Liver (tissue), 3 donors: ENCODE measurements at regions not wholly inside any gene's neighbourhood (a gene's known extent, or its start where the extent isn't known, plus 50 kb on each side); places are given as distances from the start of the nearest gene placed in this dataset.

Experiments used
- ATF3 ChIP-seq: IDR thresholded peaks from 2 replicates; pipeline ENCODE4 v1.6.1; 2016; ENCODE audit warnings: antibody characterized with exemption
- CTCF ChIP-seq: fragments of 150-350 bp; IDR thresholded peaks from 2 replicates; pipeline ENCODE4 v1.5.1; 2017; ENCODE audit warnings: improper control_type of control experiment, low read depth, low read length; ENCODE audit not compliant: missing input control
- EGR1 ChIP-seq, 2 donors: IDR thresholded peaks; 2 replicates each; pipeline ENCODE4 v1.6.1; 2016 to 2018; ENCODE audit warnings: antibody characterized with exemption in 2 of 2, low read depth in 2 of 2
- JUND ChIP-seq, 2 donors: IDR thresholded peaks; 2 replicates each; pipeline ENCODE4 v1.6.1; 2016; ENCODE audit warnings: antibody characterized with exemption in 2 of 2
- NR2F2 ChIP-seq: IDR thresholded peaks from 2 replicates; pipeline ENCODE4 v1.6.1; 2016; ENCODE audit warnings: antibody characterized with exemption
- RAD21 ChIP-seq, 2 donors: IDR thresholded peaks; 2 replicates each; pipeline ENCODE4 v1.6.1; 2016; ENCODE audit warnings: antibody characterized with exemption in 2 of 2, mild to moderate bottlenecking in 2 of 2
- RXRA ChIP-seq, 2 donors: IDR thresholded peaks; 2 replicates each; pipeline ENCODE4 v1.6.1; 2017 to 2018; ENCODE audit warnings: antibody characterized with exemption in 2 of 2, mild to moderate bottlenecking in 1 of 2
- TF ChIP-seq, protein P1 (sequence below): IDR thresholded peaks from 2 replicates; pipeline ENCODE4 v1.6.1; 2016; ENCODE audit warnings: antibody characterized with exemption, mild to moderate bottlenecking
- TF ChIP-seq, protein P2 (sequence below): IDR thresholded peaks from 2 replicates; pipeline ENCODE4 v1.6.1; 2016; ENCODE audit warnings: antibody characterized with exemption
- donor health status: healthy.
- donor health status: healthy.

GRCh38 chr16:62404842-62405611, 368.8 kb upstream of the CDH8 start:
- TF ChIP-seq CTCF: no peak
- TF ChIP-seq, protein P1, sequence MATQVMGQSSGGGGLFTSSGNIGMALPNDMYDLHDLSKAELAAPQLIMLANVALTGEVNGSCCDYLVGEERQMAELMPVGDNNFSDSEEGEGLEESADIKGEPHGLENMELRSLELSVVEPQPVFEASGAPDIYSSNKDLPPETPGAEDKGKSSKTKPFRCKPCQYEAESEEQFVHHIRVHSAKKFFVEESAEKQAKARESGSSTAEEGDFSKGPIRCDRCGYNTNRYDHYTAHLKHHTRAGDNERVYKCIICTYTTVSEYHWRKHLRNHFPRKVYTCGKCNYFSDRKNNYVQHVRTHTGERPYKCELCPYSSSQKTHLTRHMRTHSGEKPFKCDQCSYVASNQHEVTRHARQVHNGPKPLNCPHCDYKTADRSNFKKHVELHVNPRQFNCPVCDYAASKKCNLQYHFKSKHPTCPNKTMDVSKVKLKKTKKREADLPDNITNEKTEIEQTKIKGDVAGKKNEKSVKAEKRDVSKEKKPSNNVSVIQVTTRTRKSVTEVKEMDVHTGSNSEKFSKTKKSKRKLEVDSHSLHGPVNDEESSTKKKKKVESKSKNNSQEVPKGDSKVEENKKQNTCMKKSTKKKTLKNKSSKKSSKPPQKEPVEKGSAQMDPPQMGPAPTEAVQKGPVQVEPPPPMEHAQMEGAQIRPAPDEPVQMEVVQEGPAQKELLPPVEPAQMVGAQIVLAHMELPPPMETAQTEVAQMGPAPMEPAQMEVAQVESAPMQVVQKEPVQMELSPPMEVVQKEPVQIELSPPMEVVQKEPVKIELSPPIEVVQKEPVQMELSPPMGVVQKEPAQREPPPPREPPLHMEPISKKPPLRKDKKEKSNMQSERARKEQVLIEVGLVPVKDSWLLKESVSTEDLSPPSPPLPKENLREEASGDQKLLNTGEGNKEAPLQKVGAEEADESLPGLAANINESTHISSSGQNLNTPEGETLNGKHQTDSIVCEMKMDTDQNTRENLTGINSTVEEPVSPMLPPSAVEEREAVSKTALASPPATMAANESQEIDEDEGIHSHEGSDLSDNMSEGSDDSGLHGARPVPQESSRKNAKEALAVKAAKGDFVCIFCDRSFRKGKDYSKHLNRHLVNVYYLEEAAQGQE: no peak
- TF ChIP-seq RAD21 (IDR thresholded peaks at IDR 0.05): no peak
- TF ChIP-seq NR2F2: no peak
- TF ChIP-seq, protein P2, sequence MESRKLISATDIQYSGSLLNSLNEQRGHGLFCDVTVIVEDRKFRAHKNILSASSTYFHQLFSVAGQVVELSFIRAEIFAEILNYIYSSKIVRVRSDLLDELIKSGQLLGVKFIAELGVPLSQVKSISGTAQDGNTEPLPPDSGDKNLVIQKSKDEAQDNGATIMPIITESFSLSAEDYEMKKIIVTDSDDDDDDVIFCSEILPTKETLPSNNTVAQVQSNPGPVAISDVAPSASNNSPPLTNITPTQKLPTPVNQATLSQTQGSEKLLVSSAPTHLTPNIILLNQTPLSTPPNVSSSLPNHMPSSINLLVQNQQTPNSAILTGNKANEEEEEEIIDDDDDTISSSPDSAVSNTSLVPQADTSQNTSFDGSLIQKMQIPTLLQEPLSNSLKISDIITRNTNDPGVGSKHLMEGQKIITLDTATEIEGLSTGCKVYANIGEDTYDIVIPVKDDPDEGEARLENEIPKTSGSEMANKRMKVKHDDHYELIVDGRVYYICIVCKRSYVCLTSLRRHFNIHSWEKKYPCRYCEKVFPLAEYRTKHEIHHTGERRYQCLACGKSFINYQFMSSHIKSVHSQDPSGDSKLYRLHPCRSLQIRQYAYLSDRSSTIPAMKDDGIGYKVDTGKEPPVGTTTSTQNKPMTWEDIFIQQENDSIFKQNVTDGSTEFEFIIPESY: no peak
- TF ChIP-seq JUND (IDR thresholded peaks at IDR 0.05): no peak
- TF ChIP-seq RXRA (IDR thresholded peaks at IDR 0.05): no peak
- TF ChIP-seq EGR1 (IDR thresholded peaks at IDR 0.05; ENCODE audit: low read depth in 2 of 2): no peak
- TF ChIP-seq ATF3: no peak
